ENCODE measurements at regions not wholly inside any gene's neighbourhood (a gene's known extent, or its start where the extent isn't known, plus 50 kb on each side); places are given as distances from the start of the nearest gene placed in this dataset.
"Not testable (repeated sequence)": the region's sequence is repeated elsewhere in the genome, so short reads cannot be mapped to it uniquely, and the experiment has no call there.

- FAIRE-seq, result no peak
Measured at GRCh38 chr10:117754770-117755658, 212.5 kb downstream of the EMX2 start.

GRCh38 chr10:117755659-117756014 lies 213.1 kb downstream of the EMX2 start:
- FAIRE-seq, result no peak

GRCh38 chr10:117757086-117757720 lies 214.7 kb downstream of the EMX2 start:
- no peak for FAIRE-seq

DNA sequence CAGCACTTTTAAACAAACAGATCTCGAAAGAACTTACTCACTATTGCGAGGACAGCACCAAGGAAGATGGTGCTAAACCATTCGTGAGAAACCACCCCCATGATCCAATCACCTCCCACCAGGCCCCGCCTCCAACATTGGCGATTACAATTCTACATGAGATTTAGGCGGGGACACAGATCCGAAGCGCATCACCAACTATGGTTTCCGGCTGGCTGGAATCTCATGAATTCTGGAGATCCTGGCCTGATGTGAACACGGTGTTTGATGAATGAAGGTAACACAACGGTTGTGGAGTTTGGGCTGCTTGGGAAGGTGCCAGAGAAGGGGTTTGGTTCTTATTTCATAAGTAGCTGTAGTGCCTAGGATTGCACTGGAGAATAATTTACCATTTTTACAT lies 216.7 kb downstream of the EMX2 start:
- no peak for FAIRE-seq

DNA sequence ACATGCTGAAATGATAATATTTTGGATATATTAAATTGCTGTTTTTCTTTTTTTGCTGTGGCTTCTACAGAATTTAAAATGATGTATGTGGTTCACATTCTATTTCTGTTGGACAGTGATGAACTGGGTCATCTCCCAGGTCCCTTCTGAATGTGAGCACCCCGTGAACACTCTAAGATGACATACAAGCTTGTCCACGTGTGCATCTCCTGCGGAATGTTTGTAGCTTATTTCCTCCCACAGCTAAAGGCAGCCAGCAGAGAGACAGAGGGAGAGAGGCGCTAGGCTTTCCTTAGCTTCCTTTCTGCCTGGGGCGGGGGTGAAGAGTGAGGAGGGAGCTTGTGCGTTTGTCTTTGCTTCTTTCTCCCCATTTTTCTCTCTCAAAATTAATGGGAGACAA lies 219.1 kb downstream of the EMX2 start:
- FAIRE-seq, result no peak

DNA sequence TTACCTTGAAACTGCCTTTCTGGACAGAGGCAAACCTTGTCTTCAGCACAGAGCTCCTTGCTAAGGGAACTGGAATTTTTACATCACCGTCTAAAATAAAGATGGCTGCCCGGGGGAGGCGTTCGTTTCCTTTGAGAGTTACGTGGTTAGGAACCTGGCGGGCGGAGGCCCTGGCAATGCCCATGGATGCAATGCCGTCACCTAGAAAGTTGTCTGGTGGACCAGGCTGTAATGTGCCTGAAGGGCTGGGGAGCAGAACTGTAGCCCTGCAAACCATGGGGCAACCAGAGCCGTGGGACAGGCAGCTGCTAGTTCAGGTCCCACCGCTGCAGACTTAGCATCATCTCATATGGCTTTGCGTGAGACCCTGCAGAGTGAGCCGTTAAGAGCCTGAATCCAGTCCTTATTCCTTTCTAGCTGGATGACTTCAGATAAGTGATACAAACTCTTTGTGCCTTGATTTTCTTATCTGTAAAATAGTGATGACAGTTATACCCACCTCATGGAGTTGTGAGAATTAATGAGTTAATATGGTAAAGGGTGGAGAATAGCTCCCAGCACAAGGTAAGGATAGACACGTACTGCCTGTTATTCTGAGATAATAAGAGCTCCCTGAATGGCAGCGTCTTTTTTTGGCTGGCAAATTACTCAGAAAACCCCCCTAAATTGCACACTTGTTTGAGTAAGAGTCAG lies 219.7 kb downstream of the EMX2 start:
- no peak for FAIRE-seq

- FAIRE-seq, result no peak
Measured at GRCh38 chr10:117762819-117763172, 220.2 kb downstream of the EMX2 start.

GRCh38 chr10:117763528-117763927 lies 221.0 kb downstream of the EMX2 start:
- no peak for FAIRE-seq

GRCh38 chr10:117768333-117769042 lies 225.9 kb downstream of the EMX2 start:
- FAIRE-seq, result no peak

- FAIRE-seq, result no peak
Measured at GRCh38 chr10:117775526-117775925, 233.0 kb downstream of the EMX2 start.

- not testable (repeated sequence) for FAIRE-seq
Measured at GRCh38 chr10:117777222-117777621, 234.7 kb downstream of the EMX2 start.

GRCh38 chr10:117778241-117778640 lies 235.7 kb downstream of the EMX2 start:
- FAIRE-seq, result no peak

- no peak for FAIRE-seq
Measured at GRCh38 chr10:117780411-117780810, 237.9 kb downstream of the EMX2 start.

- no peak for FAIRE-seq
Measured at GRCh38 chr10:117781216-117781831, 238.8 kb downstream of the EMX2 start.

DNA sequence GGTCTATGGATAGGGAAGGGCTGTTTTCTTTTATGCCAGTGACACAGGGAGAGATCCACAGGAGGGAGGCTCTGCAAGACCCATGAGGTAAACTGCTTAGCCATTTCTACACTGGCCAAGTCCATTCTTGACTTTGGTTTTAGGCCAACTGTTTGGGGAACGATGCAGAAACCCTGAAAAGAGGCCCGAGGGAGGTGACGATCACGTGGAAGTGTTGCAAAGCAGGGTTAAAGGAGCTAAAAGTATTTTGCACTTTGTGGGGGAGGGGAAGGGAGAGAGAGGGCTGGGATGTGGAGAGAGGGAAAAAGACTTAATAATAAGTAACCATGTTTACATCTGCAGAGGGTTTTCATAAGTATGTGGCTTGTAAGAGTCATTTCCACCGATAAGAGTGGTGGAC lies 239.7 kb downstream of the EMX2 start:
- FAIRE-seq, result no peak

- no peak for FAIRE-seq
Measured at GRCh38 chr10:117783698-117784395, 241.3 kb downstream of the EMX2 start.

GRCh38 chr10:117784776-117785175 lies 242.2 kb downstream of the EMX2 start:
- no peak for FAIRE-seq

DNA sequence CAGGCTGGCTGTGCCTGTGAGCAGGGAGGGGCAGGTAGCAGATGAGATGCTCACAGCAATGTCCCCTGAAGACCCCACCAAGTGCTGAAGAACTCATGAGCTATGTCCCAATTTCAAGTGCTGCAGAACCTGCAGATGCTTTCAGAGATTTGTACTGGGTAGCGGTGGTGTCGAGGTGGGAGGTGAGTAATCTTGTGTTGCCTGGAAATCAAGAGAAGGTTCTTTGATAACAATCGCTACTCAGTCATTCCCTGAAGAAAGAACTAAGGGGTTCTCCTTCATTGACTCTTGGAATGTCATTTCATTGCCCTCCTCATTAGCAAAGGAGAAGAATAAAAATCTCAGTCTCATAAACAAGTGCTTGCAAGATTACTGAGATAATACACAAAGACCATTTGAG lies 246.4 kb downstream of the EMX2 start:
- no peak for FAIRE-seq

DNA sequence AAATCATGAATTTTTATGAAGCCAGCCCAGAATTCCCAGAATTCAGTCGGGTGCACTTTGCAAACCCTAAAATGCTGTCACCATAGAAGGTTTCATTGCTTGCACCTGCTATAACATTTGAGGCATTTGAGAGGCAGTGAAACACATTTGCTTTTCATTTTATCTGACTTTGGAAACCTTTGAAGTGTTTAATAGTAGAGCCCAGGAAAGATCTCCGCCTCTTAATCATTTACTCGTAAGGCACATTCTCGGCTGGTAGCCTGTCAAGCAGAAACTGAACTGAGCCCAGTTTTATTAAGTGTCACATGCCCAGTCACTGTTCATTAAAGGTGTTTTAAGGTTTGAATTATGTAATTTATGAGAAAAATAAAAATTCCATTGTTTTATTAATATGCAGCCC lies 247.6 kb downstream of the EMX2 start:
- FAIRE-seq, result no peak

- FAIRE-seq, result no peak
Measured at GRCh38 chr10:117790621-117791020, 248.1 kb downstream of the EMX2 start.

DNA sequence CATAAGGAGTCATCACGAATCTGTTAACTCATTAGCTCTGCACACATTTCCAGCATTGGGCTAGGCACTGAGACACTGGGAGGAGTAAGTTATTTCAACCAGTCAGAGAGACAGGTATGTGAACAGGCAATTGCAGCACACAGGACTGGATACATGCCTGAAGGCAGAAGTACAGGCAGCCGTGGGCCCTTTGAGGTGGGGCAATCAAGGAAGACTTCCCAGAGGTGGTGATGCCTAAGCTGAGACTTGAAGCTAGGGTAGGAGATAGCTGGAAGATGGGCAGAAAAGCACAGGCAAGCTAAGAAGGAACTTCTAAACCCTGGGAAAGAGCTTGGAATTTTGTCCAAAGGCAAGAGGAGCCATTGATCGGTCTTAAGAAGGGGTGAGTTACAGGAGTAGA lies 249.7 kb downstream of the EMX2 start:
- no peak for FAIRE-seq

- no peak for FAIRE-seq
Measured at GRCh38 chr10:117796130-117796745, 250.5 kb downstream of the RAB11FIP2 start.

Data from A204.1 (cell line).